Retinal pigment epithelial cell (primary cell): ENCODE measurements at regions not wholly inside any gene's neighbourhood (a gene's known extent, or its start where the extent isn't known, plus 50 kb on each side); places are given as distances from the start of the nearest gene placed in this dataset.

Source experiments
- DNase-seq: peaks from one replicate; pipeline ENCODE4 v3.0.0-alpha.2; 2010; ENCODE audit warnings: low read depth
- H3K4me3 ChIP-seq: 2 replicates; pipeline ENCODE4 v1.5.1; 2011; ENCODE audit warnings: mild to moderate bottlenecking, low read length, control low read depth, moderate library complexity
- CTCF ChIP-seq: conservative IDR thresholded peaks from 2 replicates; pipeline ENCODE4 v1.5.1; 2011; ENCODE audit warnings: low read depth, low read length, control low read depth, inconsistent platforms

- peak; percentile 54 for DNase-seq
- no peak overlapping the region for H3K4me3 ChIP-seq
- no peak for TF ChIP-seq CTCF
These were observed 132.2 kb downstream of the AKAIN1 start for GRCh38 chr18:5064841-5065370.

GRCh38 chr18:5061785-5062184 lies 135.3 kb downstream of the AKAIN1 start:
- no peak overlapping the region for H3K4me3 ChIP-seq
- no peak for TF ChIP-seq CTCF
- DNase-seq, result no peak

- no peak for DNase-seq
- TF ChIP-seq CTCF, result no peak
- no peak overlapping the region for H3K4me3 ChIP-seq
These were observed 136.5 kb downstream of the AKAIN1 start for GRCh38 chr18:5060543-5060942.

- DNase-seq, result no peak
- TF ChIP-seq CTCF, result no peak
- no peak overlapping the region for H3K4me3 ChIP-seq
These were observed 137.4 kb downstream of the AKAIN1 start for GRCh38 chr18:5059696-5060032.

GRCh38 chr18:5058768-5059695 lies 138.0 kb downstream of the AKAIN1 start:
- H3K4me3 ChIP-seq, result no peak overlapping the region

GRCh38 chr18:5057386-5058348 lies 139.4 kb downstream of the AKAIN1 start:
- no peak for DNase-seq
- H3K4me3 ChIP-seq, result no peak overlapping the region
- peak; percentile 81 for TF ChIP-seq CTCF

More at GRCh38 chr18:5058768-5059695, 138.0 kb downstream of the AKAIN1 start:
- TF ChIP-seq CTCF, result no peak
- DNase-seq, result no peak
